DND-41 (cell line): ENCODE measurements at regions not wholly inside any gene's neighbourhood (a gene's known extent, or its start where the extent isn't known, plus 50 kb on each side); places are given as distances from the start of the nearest gene placed in this dataset.

ENCODE experiments used
- ATAC-seq: fragments of 200-7000 bp; cut with Tn5 transposase; 3 replicates; pipeline ENCODE4 v1.9.1; 2021; ENCODE audit warnings: low read depth; ENCODE audit not compliant: insufficient read depth
- DNase-seq: peaks from one replicate; pipeline ENCODE4 v3.0.0-alpha.2; 2020
- H2AFZ ChIP-seq: 2 replicates; pipeline ENCODE4 v1.6.0; 2012; ENCODE audit warnings: low read depth, low read length
- H3K27ac ChIP-seq: 2 replicates; pipeline ENCODE4 v1.5.1; 2012; ENCODE audit warnings: low read length, inconsistent platforms
- H3K27me3 ChIP-seq: fragments of 200-600 bp; sonication (generic); 2 replicates; pipeline ENCODE4 v1.6.0; 2012; ENCODE audit warnings: low read length, mild to moderate bottlenecking, inconsistent platforms; ENCODE audit not compliant: insufficient read depth, poor library complexity
- H3K36me3 ChIP-seq: 2 replicates; pipeline ENCODE4 v1.5.1; 2012; ENCODE audit warnings: low read length, inconsistent platforms; ENCODE audit not compliant: insufficient read depth
- H3K4me1 ChIP-seq: 2 replicates; pipeline ENCODE4 v1.5.1; 2012; ENCODE audit warnings: mild to moderate bottlenecking, low read length; ENCODE audit not compliant: insufficient read depth
- H3K4me2 ChIP-seq: 2 replicates; pipeline ENCODE4 v1.6.0; 2012; ENCODE audit warnings: mild to moderate bottlenecking, moderate library complexity, low read length, inconsistent platforms; ENCODE audit not compliant: insufficient read depth
- H3K4me3 ChIP-seq, 2 experiments: fragments of 200-600 bp in 1 of 2; shearing (Covaris generic) in 1 of 2; 2 replicates each; pipeline ENCODE4 v1.5.1; 2012 to 2016; ENCODE audit warnings: inconsistent platforms in 2 of 2, low read length in 2 of 2, mild to moderate bottlenecking in 2 of 2, low read depth in 1 of 2, moderate library complexity in 1 of 2
- H3K79me2 ChIP-seq: 2 replicates; pipeline ENCODE4 v1.6.0; 2012; ENCODE audit warnings: low read length, inconsistent platforms; ENCODE audit not compliant: insufficient read depth
- H3K9ac ChIP-seq: 2 replicates; pipeline ENCODE4 v1.6.0; 2012; ENCODE audit warnings: low read depth, mild to moderate bottlenecking, inconsistent platforms, low read length, moderate library complexity
- H3K9me3 ChIP-seq: 2 replicates; pipeline ENCODE4 v1.5.1; 2012; ENCODE audit warnings: low read length, moderate library complexity, mild to moderate bottlenecking, inconsistent platforms; ENCODE audit not compliant: insufficient read depth, severe bottlenecking
- H4K20me1 ChIP-seq: 2 replicates; pipeline ENCODE4 v1.6.0; 2012; ENCODE audit warnings: low read length; ENCODE audit not compliant: insufficient read depth
- CTCF ChIP-seq: IDR thresholded peaks from 2 replicates; pipeline ENCODE4 v1.5.1; 2012; ENCODE audit warnings: borderline replicate concordance, low read length, moderate library complexity, mild to moderate bottlenecking; ENCODE audit not compliant: poor library complexity, severe bottlenecking; ENCODE audit errors: extremely low read depth
- EZH2 ChIP-seq: IDR thresholded peaks from 3 replicates; pipeline ENCODE4 v1.6.1; 2012; ENCODE audit warnings: borderline replicate concordance, low read depth, mild to moderate bottlenecking, moderate library complexity, low read length, inconsistent platforms; ENCODE audit not compliant: severe bottlenecking

GRCh38 chr6:139611327-139612134 is 237.1 kb upstream of the CITED2 start:
- H3K27ac ChIP-seq: no peak overlapping the region
- no peaks in the 10 kb centered on the region for H3K4me1 ChIP-seq
- ATAC-seq (no peak), DNase-seq (no peak)
- H3K9me3 ChIP-seq: no peaks in the 10 kb centered on the region
- H3K79me2 ChIP-seq: no peaks in the 10 kb centered on the region
- H3K27me3 ChIP-seq: no peaks in the 10 kb centered on the region
- H3K4me3 ChIP-seq: no peak overlapping the region
- no peaks in the 10 kb centered on the region for H4K20me1 ChIP-seq
- H3K9ac ChIP-seq: no peak overlapping the region
- no peak for TF ChIP-seq EZH2
- no peak for TF ChIP-seq CTCF
- no peaks in the 10 kb centered on the region for H3K36me3 ChIP-seq
- no peak overlapping the region for H3K4me2 ChIP-seq
- H2AFZ ChIP-seq: no peak overlapping the region

DNA sequence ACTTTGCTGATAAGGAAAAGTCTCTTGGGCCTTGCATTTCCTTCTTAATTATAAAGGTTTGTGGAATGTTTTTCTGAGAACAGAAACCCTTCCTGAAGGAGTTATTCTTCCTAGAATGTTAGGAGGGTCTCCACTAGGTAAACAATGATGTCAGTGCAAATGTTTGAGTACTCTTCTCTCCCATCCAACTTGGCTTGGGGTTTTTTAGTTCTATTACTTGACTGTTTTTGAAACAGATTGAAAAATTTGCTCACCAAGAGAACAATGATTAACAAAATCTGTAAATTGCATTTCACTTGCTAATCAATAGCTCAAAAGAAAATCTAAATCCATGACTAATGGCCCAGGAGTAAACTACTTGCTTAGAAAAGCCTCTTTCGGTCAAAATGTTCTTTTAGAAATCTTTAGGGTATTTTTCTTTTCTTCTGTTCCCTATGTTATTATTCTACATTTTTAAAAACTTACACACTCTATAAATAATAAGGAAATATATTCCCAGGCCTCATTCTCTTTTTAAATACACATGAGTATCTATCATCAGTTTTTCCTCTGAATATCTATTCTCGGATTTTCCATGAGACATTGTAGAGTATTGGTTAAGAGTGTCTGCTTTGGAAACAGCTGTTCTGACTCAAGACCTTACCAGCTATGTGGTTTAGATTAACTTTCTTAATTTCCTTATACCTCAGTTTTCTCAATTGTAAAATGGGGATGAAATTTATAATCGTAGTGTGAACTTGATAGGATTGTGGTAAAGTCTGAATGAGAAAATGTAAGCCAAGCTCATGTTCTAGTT is 234.2 kb upstream of the CITED2 start:
- Histone ChIP-seq H3K9ac (no peak overlapping the region), H3K4me2 (no peak overlapping the region), H4K20me1 (no peaks in the 10 kb centered on the region), H3K36me3 (no peaks in the 10 kb centered on the region), H3K4me3 (no peak overlapping the region), H3K27me3 (no peaks in the 10 kb centered on the region), H3K27ac (no peak overlapping the region), H3K4me1 (no peaks in the 10 kb centered on the region), H3K79me2 (no peaks in the 10 kb centered on the region), H3K9me3 (no peaks in the 10 kb centered on the region), H2AFZ (no peak overlapping the region)
- TF ChIP-seq CTCF (no peak), EZH2 (no peak)
- ATAC-seq: no peak
- no peak for DNase-seq

DNA sequence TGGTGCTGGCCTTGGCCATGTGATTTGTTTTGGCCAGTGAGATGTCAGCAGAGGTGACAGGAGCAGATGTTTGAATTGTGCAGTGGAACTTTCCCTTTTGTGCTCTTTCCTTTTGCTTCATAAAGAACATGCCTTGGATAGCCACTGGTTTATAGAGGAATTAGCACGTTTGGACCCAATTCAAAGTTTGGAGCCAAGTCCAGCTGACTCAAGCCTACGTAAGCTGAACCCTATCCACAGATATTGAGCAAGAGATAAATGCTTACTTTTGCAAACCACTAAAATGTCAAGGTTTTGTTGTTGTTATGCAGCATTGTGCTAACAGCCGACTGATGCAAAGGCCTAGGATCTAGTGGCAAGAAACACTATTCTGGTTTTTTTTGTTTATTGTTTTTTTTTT is 230.9 kb upstream of the CITED2 start:
- Histone ChIP-seq H4K20me1 (no peaks in the 10 kb centered on the region), H3K36me3 (no peaks in the 10 kb centered on the region), H3K9me3 (no peaks in the 10 kb centered on the region), H3K9ac (no peak overlapping the region), H2AFZ (no peak overlapping the region), H3K79me2 (no peaks in the 10 kb centered on the region), H3K4me2 (no peak overlapping the region), H3K27ac (no peak overlapping the region), H3K4me3 (no peak overlapping the region), H3K4me1 (no peaks in the 10 kb centered on the region), H3K27me3 (no peaks in the 10 kb centered on the region)
- TF ChIP-seq EZH2: no peak
- TF ChIP-seq CTCF: no peak
- ATAC-seq (no peak), DNase-seq (no peak)
